Ecto neural progenitor cell (in vitro differentiated cells): ENCODE measurements at regions not wholly inside any gene's neighbourhood (a gene's known extent, or its start where the extent isn't known, plus 50 kb on each side); places are given as distances from the start of the nearest gene placed in this dataset.

Source experiments
- DNase-seq: peaks from one replicate; pipeline ENCODE4 v3.0.0-alpha.2; 2018; ENCODE audit warnings: low spot score

- DNase-seq = no peak
These were observed 176.1 kb downstream of the ATPSCKMT start for GRCh38 chr5:10073441-10074104.

GRCh38 chr5:10069637-10070313, 179.9 kb downstream of the ATPSCKMT start:
- DNase-seq = no peak

- no peak for DNase-seq
These were observed 184.2 kb downstream of the ATPSCKMT start for GRCh38 chr5:10065428-10066000.

- DNase-seq = no peak
These were observed 185.0 kb downstream of the ATPSCKMT start for GRCh38 chr5:10064546-10065195.

- DNase-seq = no peak
These were observed 185.7 kb downstream of the ATPSCKMT start for GRCh38 chr5:10063997-10064396.

- no peak for DNase-seq
These were observed 189.7 kb downstream of the ATPSCKMT start for GRCh38 chr5:10059980-10060379.

GRCh38 chr5:10059556-10059955, 190.1 kb downstream of the ATPSCKMT start:
- no peak for DNase-seq

- no peak for DNase-seq
These were observed 192.3 kb downstream of the ATPSCKMT start for GRCh38 chr5:10057356-10057755.

- DNase-seq = no peak
These were observed 193.4 kb downstream of the ATPSCKMT start for GRCh38 chr5:10056228-10056760.

GRCh38 chr5:10049858-10050455, 199.7 kb downstream of the ATPSCKMT start:
- no peak for DNase-seq

- no peak for DNase-seq
These were observed 203.0 kb downstream of the ATPSCKMT start for GRCh38 chr5:10046676-10047075.

GRCh38 chr5:10045376-10045775, 204.3 kb downstream of the ATPSCKMT start:
- DNase-seq = no peak

- no peak for DNase-seq
These were observed 213.4 kb downstream of the ATPSCKMT start for GRCh38 chr5:10036136-10036815.

GRCh38 chr5:10034001-10034400, 215.7 kb downstream of the ATPSCKMT start:
- no peak for DNase-seq

- no peak for DNase-seq
These were observed 217.9 kb downstream of the ATPSCKMT start for GRCh38 chr5:10031817-10032216.

- DNase-seq = no peak
These were observed 219.4 kb downstream of the ATPSCKMT start for GRCh38 chr5:10030219-10030831.

GRCh38 chr5:10023494-10023893, 226.2 kb downstream of the ATPSCKMT start:
- DNase-seq = no peak

- DNase-seq = no peak
These were observed 228.4 kb downstream of the ATPSCKMT start for GRCh38 chr5:10021248-10021647.

GRCh38 chr5:10019236-10019635, 230.5 kb downstream of the ATPSCKMT start:
- DNase-seq = no peak

- DNase-seq = no peak
These were observed 231.3 kb downstream of the ATPSCKMT start for GRCh38 chr5:10018201-10019069.
